HCT116 (cell line): ENCODE measurements at regions not wholly inside any gene's neighbourhood (a gene's known extent, or its start where the extent isn't known, plus 50 kb on each side); places are given as distances from the start of the nearest gene placed in this dataset.

Experiments
- ATAC-seq: fragments of 200-7000 bp; cut with Tn5 transposase; 2 replicates; pipeline ENCODE4 v1.9.1; 2020; ENCODE audit warnings: mild to moderate bottlenecking, moderate library complexity
- BruUV-seq: library from RNA; stranded (reverse); fragments of 400-500 nt; replicated peaks from 2 replicates; lab custom pipeline; 2021; lab: Mats Ljungman, UMichigan
- CTCF ChIA-PET: fragments of 300-600 bp; sonication (Branson Sonifier 250); formaldehyde crosslinking; loops from one replicate; lab custom pipeline; 2021; ENCODE audit warnings: antibody characterized with exemption; lab: Charles Lee
- POLR2A ChIA-PET: fragments of 300-600, 350-600 bp; sonication (Branson Sonifier 250); formaldehyde crosslinking; loops from one replicate; lab custom pipeline; 2021; ENCODE audit warnings: antibody characterized with exemption; lab: Charles Lee
- RAD21 ChIA-PET, 2 experiments: fragments of 300-600 bp; sonication (Branson Sonifier 250); formaldehyde crosslinking; loops; one replicate each; lab custom pipeline; 2023; ENCODE audit warnings: low total read pairs in 2 of 2; ENCODE audit not compliant: uncharacterized antibody in 2 of 2, unreplicated experiment in 2 of 2, low non-redundant PET in 1 of 2; lab: Charles Lee
- DNase-seq: peaks from one replicate; pipeline ENCODE4 v3.0.0-alpha.2; 2010; ENCODE audit warnings: low read depth, low spot score
- H2AFZ ChIP-seq: fragments of 200-600 bp; shearing (Covaris generic), sonication (generic); 2 replicates; pipeline ENCODE4 v1.6.1; 2017; ENCODE audit warnings: low read depth, mixed run types, mixed read lengths, antibody characterized with exemption, low read length; ENCODE audit not compliant: poor library complexity, severe bottlenecking
- H3K27ac ChIP-seq: 2 replicates; pipeline ENCODE4 v1.5.1; 2012; ENCODE audit warnings: low read depth, low read length
- H3K27me3 ChIP-seq: fragments of 200-600 bp; sonication (generic); 2 replicates; pipeline ENCODE4 v1.6.1; 2016; ENCODE audit warnings: mixed run types, low read length, mixed read lengths; ENCODE audit not compliant: insufficient read depth
- H3K36me3 ChIP-seq, 2 experiments: fragments of 200-500 bp in 1 of 2; fragments of 200-600 bp in 1 of 2; sonication (Bioruptor generic) in 1 of 2; sonication (generic) in 1 of 2; 2 replicates each; pipeline versions ENCODE4 v1.5.1 to v1.6.1; 2014 to 2016; ENCODE audit warnings: low read length in 2 of 2, inconsistent platforms in 1 of 2, mixed read lengths in 1 of 2, mixed run types in 1 of 2; ENCODE audit not compliant: insufficient read depth in 2 of 2, control insufficient read depth in 1 of 2
- H3K4me1 ChIP-seq, 2 experiments: fragments of 200-600 bp in 1 of 2; sonication (generic) in 1 of 2; 2 replicates each; pipeline versions ENCODE4 v1.5.1 to v1.6.1; 2012 to 2017; ENCODE audit warnings: low read length in 2 of 2, inconsistent platforms in 1 of 2, mild to moderate bottlenecking in 1 of 2, mixed read lengths in 1 of 2, mixed run types in 1 of 2, moderate library complexity in 1 of 2; ENCODE audit not compliant: insufficient read depth in 2 of 2, control insufficient read depth in 1 of 2
- H3K4me2 ChIP-seq: fragments of 200-600 bp; sonication (generic); 2 replicates; pipeline ENCODE4 v1.6.1; 2017; ENCODE audit warnings: mixed run types, low read length, mixed read lengths
- H3K4me3 ChIP-seq, 2 experiments: fragments of 200-600 bp in 1 of 2; sonication (generic) in 1 of 2; replicated peaks in 1 of 2; 2 replicates each; pipeline ENCODE4 v1.5.1; 2011 to 2016; ENCODE audit warnings: low read length in 2 of 2, control low read depth in 1 of 2, low read depth in 1 of 2, mild to moderate bottlenecking in 1 of 2, mixed read lengths in 1 of 2, mixed run types in 1 of 2
- H3K79me2 ChIP-seq: fragments of 200-600 bp; sonication (generic); 2 replicates; pipeline ENCODE4 v1.6.1; 2017; ENCODE audit warnings: mild to moderate bottlenecking, mixed run types, low read length, moderate library complexity, mixed read lengths; ENCODE audit not compliant: insufficient read depth
- H3K9ac ChIP-seq: fragments of 200-600 bp; sonication (generic); 2 replicates; pipeline ENCODE4 v1.6.1; 2016; ENCODE audit warnings: low read length, mixed read lengths
- H3K9me2 ChIP-seq: fragments of 200-600 bp; sonication (generic), shearing (Covaris generic); 2 replicates; pipeline ENCODE4 v1.6.1; 2017; ENCODE audit warnings: mixed run types, mild to moderate bottlenecking, moderate library complexity; ENCODE audit not compliant: insufficient read depth
- H3K9me3 ChIP-seq, 2 experiments: fragments of 200-500 bp in 1 of 2; fragments of 200-600 bp in 1 of 2; sonication (Bioruptor generic) in 1 of 2; sonication (generic) in 1 of 2; 2 replicates each; pipeline ENCODE4 v1.6.1; 2014 to 2017; ENCODE audit warnings: low read length in 2 of 2, mixed read lengths in 2 of 2, inconsistent platforms in 1 of 2, low read depth in 1 of 2, mild to moderate bottlenecking in 1 of 2, mixed run types in 1 of 2, moderate library complexity in 1 of 2; ENCODE audit not compliant: control insufficient read depth in 1 of 2, insufficient read depth in 1 of 2
- H4K20me1 ChIP-seq: fragments of 200-600 bp; sonication (generic), shearing (Covaris generic); 2 replicates; pipeline ENCODE4 v1.6.1; 2017; ENCODE audit warnings: mixed run types, mild to moderate bottlenecking, moderate library complexity; ENCODE audit not compliant: insufficient read depth
- CBX3 ChIP-seq: IDR thresholded peaks from 2 replicates; pipeline ENCODE4 v1.6.1; 2012; ENCODE audit warnings: low read depth
- CEBPB ChIP-seq: IDR thresholded peaks from 2 replicates; pipeline ENCODE4 v1.6.1; 2012; ENCODE audit warnings: low read depth
- EGR1 ChIP-seq: IDR thresholded peaks from 2 replicates; pipeline ENCODE4 v1.6.1; 2012; ENCODE audit warnings: low read depth
- ELF1 ChIP-seq: IDR thresholded peaks from 2 replicates; pipeline ENCODE4 v1.6.1; 2012; ENCODE audit warnings: low read depth, borderline replicate concordance
- EZH2phosphoT487 ChIP-seq: fragments of 200-600 bp; IDR thresholded peaks from 2 replicates; pipeline ENCODE4 v1.6.1; 2018; ENCODE audit warnings: antibody characterized with exemption, borderline replicate concordance
- POLR2AphosphoS5 ChIP-seq: IDR thresholded peaks from 2 replicates; pipeline ENCODE4 v1.6.1; 2011; ENCODE audit warnings: mild to moderate bottlenecking, low read depth, low read length, moderate library complexity
- SIN3A ChIP-seq: IDR thresholded peaks from 2 replicates; pipeline ENCODE4 v1.6.1; 2012; ENCODE audit warnings: low read depth
- SP1 ChIP-seq: IDR thresholded peaks from 2 replicates; pipeline ENCODE4 v1.6.1; 2012; ENCODE audit warnings: low read depth
- SRF ChIP-seq: IDR thresholded peaks from 2 replicates; pipeline ENCODE4 v1.6.1; 2012; ENCODE audit warnings: low read depth
- TCF7L2 ChIP-seq: IDR thresholded peaks from 2 replicates; pipeline ENCODE4 v1.7.0; 2011; ENCODE audit warnings: borderline replicate concordance, inconsistent platforms; ENCODE audit not compliant: insufficient read depth, insufficient read length; ENCODE audit errors: extremely low read depth
- ZBTB33 ChIP-seq: IDR thresholded peaks from 2 replicates; pipeline ENCODE4 v1.6.1; 2011; ENCODE audit warnings: mild to moderate bottlenecking, low read length, moderate library complexity; ENCODE audit not compliant: insufficient replicate concordance; ENCODE audit errors: extremely low read depth
- ZFX ChIP-seq: fragments of 450-650 bp; IDR thresholded peaks from 2 replicates; pipeline ENCODE4 v1.6.1; 2017
- ZNF274 ChIP-seq: fragments of 200-500 bp; sonication (Bioruptor generic); IDR thresholded peaks from 2 replicates; pipeline ENCODE4 v1.6.1; 2014; ENCODE audit warnings: mild to moderate bottlenecking, low read depth, low read length, inconsistent platforms
- intact Hi-C: fragments of 100-400 bp; cut with micrococcal nuclease; formaldehyde crosslinking; loops from 2 replicates; pipeline ENCODE4 v1.10.0; 2022
- TF ChIP-seq, protein P1 (sequence below): IDR thresholded peaks from 2 replicates; pipeline ENCODE4 v1.6.1; 2012
- TF ChIP-seq, protein P2 (sequence below): IDR thresholded peaks from 2 replicates; pipeline ENCODE4 v1.6.1; 2012; ENCODE audit warnings: low read depth

DNA sequence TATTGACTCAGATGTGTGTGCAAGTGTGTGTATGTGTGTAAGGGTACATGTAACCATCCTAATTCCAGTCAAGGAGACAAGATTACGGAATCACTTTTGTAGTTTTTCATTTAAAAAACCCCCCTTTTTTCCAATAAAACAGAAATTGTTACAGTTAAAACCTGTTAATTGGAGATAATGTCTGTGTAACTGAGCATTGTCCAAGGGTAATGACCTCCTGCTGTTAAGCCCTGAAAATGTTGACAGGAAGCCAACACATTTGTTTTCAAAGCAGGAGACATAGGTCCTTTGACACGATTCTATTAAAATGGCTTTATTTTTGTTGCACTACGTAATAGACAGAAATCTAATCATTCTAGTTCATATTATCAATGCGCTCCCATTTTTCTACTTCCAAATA is 457.3 kb upstream of the ARRDC3 start:
- intact Hi-C loops, result no loop called here
- Histone ChIP-seq H3K36me3 (no peaks in the 10 kb centered on the region), H2AFZ (no peak overlapping the region), H3K27me3 (no peaks in the 10 kb centered on the region), H4K20me1 (no peaks in the 10 kb centered on the region), H3K9me2 (no peaks in the 10 kb centered on the region), H3K27ac (no peak overlapping the region), H3K4me2 (no peak overlapping the region), H3K4me3 (no peak overlapping the region), H3K9ac (no peak overlapping the region), H3K9me3 (no peaks in the 10 kb centered on the region), H3K79me2 (no peaks in the 10 kb centered on the region), H3K4me1 (no peaks in the 10 kb centered on the region)
- no peak for TF ChIP-seq CBX3
- TF ChIP-seq SP1, result no peak
- no peak for ATAC-seq
- ChIA-PET CTCF (no interaction called here), RAD21 (no interaction called here), POLR2A (no interaction called here)
- no peak for DNase-seq
- BruUV-seq, result no TSS peak

GRCh38 chr5:91839721-91840120 is 456.6 kb upstream of the ARRDC3 start:
- H3K4me1 ChIP-seq, result no peaks in the 10 kb centered on the region
- no peak for ATAC-seq
- H3K9me2 ChIP-seq, result no peaks in the 10 kb centered on the region
- no peak overlapping the region for H3K27ac ChIP-seq
- H4K20me1 ChIP-seq, result no peaks in the 10 kb centered on the region
- no peaks in the 10 kb centered on the region for H3K36me3 ChIP-seq
- intact Hi-C loops, result no loop called here
- no TSS peak for BruUV-seq
- no peaks in the 10 kb centered on the region for H3K27me3 ChIP-seq
- no peaks in the 10 kb centered on the region for H3K9me3 ChIP-seq
- DNase-seq, result no peak
- CTCF ChIA-PET, result no interaction called here
- H2AFZ ChIP-seq, result no peak overlapping the region
- no peak overlapping the region for H3K9ac ChIP-seq
- H3K4me2 ChIP-seq, result no peak overlapping the region
- H3K4me3 ChIP-seq, result no peak overlapping the region
- no peaks in the 10 kb centered on the region for H3K79me2 ChIP-seq
- RAD21 ChIA-PET, result no interaction called here
- POLR2A ChIA-PET, result no interaction called here
- no peak for TF ChIP-seq ZNF274
- no peak for TF ChIP-seq ELF1
- TF ChIP-seq CEBPB, result no peak
- no peak for TF ChIP-seq SIN3A
- TF ChIP-seq CBX3, result no peak
- TF ChIP-seq, protein P1, sequence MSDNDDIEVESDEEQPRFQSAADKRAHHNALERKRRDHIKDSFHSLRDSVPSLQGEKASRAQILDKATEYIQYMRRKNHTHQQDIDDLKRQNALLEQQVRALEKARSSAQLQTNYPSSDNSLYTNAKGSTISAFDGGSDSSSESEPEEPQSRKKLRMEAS, result no peak
- TF ChIP-seq POLR2AphosphoS5, result no peak
- TF ChIP-seq SRF, result no peak
- TF ChIP-seq TCF7L2, result no peak
- TF ChIP-seq ZFX, result no peak
- no peak for TF ChIP-seq EGR1
- no peak for TF ChIP-seq EZH2phosphoT487
- TF ChIP-seq, protein P2, sequence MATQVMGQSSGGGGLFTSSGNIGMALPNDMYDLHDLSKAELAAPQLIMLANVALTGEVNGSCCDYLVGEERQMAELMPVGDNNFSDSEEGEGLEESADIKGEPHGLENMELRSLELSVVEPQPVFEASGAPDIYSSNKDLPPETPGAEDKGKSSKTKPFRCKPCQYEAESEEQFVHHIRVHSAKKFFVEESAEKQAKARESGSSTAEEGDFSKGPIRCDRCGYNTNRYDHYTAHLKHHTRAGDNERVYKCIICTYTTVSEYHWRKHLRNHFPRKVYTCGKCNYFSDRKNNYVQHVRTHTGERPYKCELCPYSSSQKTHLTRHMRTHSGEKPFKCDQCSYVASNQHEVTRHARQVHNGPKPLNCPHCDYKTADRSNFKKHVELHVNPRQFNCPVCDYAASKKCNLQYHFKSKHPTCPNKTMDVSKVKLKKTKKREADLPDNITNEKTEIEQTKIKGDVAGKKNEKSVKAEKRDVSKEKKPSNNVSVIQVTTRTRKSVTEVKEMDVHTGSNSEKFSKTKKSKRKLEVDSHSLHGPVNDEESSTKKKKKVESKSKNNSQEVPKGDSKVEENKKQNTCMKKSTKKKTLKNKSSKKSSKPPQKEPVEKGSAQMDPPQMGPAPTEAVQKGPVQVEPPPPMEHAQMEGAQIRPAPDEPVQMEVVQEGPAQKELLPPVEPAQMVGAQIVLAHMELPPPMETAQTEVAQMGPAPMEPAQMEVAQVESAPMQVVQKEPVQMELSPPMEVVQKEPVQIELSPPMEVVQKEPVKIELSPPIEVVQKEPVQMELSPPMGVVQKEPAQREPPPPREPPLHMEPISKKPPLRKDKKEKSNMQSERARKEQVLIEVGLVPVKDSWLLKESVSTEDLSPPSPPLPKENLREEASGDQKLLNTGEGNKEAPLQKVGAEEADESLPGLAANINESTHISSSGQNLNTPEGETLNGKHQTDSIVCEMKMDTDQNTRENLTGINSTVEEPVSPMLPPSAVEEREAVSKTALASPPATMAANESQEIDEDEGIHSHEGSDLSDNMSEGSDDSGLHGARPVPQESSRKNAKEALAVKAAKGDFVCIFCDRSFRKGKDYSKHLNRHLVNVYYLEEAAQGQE, result no peak
- TF ChIP-seq ZBTB33, result no peak
